IPS-NIHi7 (cell line): ENCODE measurements at regions not wholly inside any gene's neighbourhood (a gene's known extent, or its start where the extent isn't known, plus 50 kb on each side); places are given as distances from the start of the nearest gene placed in this dataset.
A peak's percentile ranks its signal among the peaks of the same experiment; 100 is the strongest.

ENCODE experiments used
- DNase-seq: peaks from one replicate; pipeline ENCODE4 v3.0.0; 2012; ENCODE audit warnings: mixed read lengths; ENCODE audit errors: extremely low spot score

- no peak for DNase-seq
These were observed 235.6 kb upstream of the CDH2 start for GRCh38 chr18:28412521-28412920.

GRCh38 chr18:28411806-28412205, 234.9 kb upstream of the CDH2 start:
- DNase-seq, result no peak

GRCh38 chr18:28409811-28410210, 232.9 kb upstream of the CDH2 start:
- no peak for DNase-seq

- DNase-seq, result no peak
These were observed 231.6 kb upstream of the CDH2 start for GRCh38 chr18:28408528-28408927.

GRCh38 chr18:28407681-28408080, 230.8 kb upstream of the CDH2 start:
- no peak for DNase-seq

- DNase-seq, result no peak
These were observed 229.6 kb upstream of the CDH2 start for GRCh38 chr18:28406533-28406932.

- no peak for DNase-seq
These were observed 227.8 kb upstream of the CDH2 start for GRCh38 chr18:28404694-28405093.

- no peak for DNase-seq
These were observed 222.9 kb upstream of the CDH2 start for GRCh38 chr18:28399781-28400362.

- no peak for DNase-seq
These were observed 221.5 kb upstream of the CDH2 start for GRCh38 chr18:28398471-28398870.

- no peak for DNase-seq
These were observed 213.1 kb upstream of the CDH2 start for GRCh38 chr18:28390022-28390421.

GRCh38 chr18:28382215-28382879, 205.4 kb upstream of the CDH2 start:
- DNase-seq, result no peak

- no peak for DNase-seq
These were observed 195.3 kb upstream of the CDH2 start for GRCh38 chr18:28372186-28372585.

- no peak for DNase-seq
These were observed 189.7 kb upstream of the CDH2 start for GRCh38 chr18:28366676-28367075.

- DNase-seq, result no peak
These were observed 188.5 kb upstream of the CDH2 start for GRCh38 chr18:28365411-28365831.

- DNase-seq, result no peak
These were observed 186.2 kb upstream of the CDH2 start for GRCh38 chr18:28363124-28363523.

- no peak for DNase-seq
These were observed 182.2 kb upstream of the CDH2 start for GRCh38 chr18:28359176-28359575.

GRCh38 chr18:28357766-28358401, 181.0 kb upstream of the CDH2 start:
- peak; percentile 72 for DNase-seq

GRCh38 chr18:28350821-28351220, 173.9 kb upstream of the CDH2 start:
- DNase-seq, result no peak

- DNase-seq, result no peak
These were observed 165.3 kb upstream of the CDH2 start for GRCh38 chr18:28342231-28342630.

GRCh38 chr18:28338316-28338715, 161.4 kb upstream of the CDH2 start:
- no peak for DNase-seq

- DNase-seq, result no peak
These were observed 157.6 kb upstream of the CDH2 start for GRCh38 chr18:28334516-28334915.

GRCh38 chr18:28332071-28332470, 155.1 kb upstream of the CDH2 start:
- no peak for DNase-seq

GRCh38 chr18:28331551-28331950, 154.6 kb upstream of the CDH2 start:
- DNase-seq, result no peak
